ENCODE measurements at regions not wholly inside any gene's neighbourhood (a gene's known extent, or its start where the extent isn't known, plus 50 kb on each side); places are given as distances from the start of the nearest gene placed in this dataset.

DNA sequence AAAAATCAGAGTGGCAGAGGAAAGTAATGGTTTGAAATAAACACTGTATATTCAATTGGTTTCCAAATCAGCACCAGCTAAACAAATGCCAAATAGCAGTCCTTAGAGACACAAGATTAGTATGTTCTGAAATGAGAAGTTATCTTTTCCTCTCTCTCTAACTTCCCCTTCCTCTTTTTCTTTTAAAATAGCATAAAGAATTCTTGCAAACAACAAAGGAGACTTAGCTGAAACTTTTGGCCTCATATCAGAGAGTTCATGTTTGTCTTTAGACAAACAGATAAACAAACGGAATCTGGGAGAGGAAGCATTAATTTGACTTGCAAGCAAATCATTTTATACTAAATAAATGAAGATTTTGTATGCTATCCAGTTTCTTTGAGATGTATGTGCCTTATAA is 399.0 kb downstream of the GBA3 start:
- TF ChIP-seq, protein P1, sequence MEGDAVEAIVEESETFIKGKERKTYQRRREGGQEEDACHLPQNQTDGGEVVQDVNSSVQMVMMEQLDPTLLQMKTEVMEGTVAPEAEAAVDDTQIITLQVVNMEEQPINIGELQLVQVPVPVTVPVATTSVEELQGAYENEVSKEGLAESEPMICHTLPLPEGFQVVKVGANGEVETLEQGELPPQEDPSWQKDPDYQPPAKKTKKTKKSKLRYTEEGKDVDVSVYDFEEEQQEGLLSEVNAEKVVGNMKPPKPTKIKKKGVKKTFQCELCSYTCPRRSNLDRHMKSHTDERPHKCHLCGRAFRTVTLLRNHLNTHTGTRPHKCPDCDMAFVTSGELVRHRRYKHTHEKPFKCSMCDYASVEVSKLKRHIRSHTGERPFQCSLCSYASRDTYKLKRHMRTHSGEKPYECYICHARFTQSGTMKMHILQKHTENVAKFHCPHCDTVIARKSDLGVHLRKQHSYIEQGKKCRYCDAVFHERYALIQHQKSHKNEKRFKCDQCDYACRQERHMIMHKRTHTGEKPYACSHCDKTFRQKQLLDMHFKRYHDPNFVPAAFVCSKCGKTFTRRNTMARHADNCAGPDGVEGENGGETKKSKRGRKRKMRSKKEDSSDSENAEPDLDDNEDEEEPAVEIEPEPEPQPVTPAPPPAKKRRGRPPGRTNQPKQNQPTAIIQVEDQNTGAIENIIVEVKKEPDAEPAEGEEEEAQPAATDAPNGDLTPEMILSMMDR (IDR thresholded peaks at IDR 0.05), result no peak
- TF ChIP-seq POLR2A (IDR thresholded peaks at IDR 0.05), result no peak

All from uterus (tissue), 2 donors.